Fibroblast of lung (primary cell): ENCODE measurements at regions not wholly inside any gene's neighbourhood (a gene's known extent, or its start where the extent isn't known, plus 50 kb on each side); places are given as distances from the start of the nearest gene placed in this dataset.
"Not testable (repeated sequence)": the region's sequence is repeated elsewhere in the genome, so short reads cannot be mapped to it uniquely, and the experiment has no call there.

Source experiments
- DNase-seq, 2 donors: peaks; one replicate each; pipeline versions ENCODE4 v3.0.0 to v3.0.0-alpha.2; 2010; ENCODE audit warnings: low read depth in 2 of 2
- H2AFZ ChIP-seq: 2 replicates; pipeline ENCODE4 v1.5.1; 2012; ENCODE audit warnings: low read length, control low read depth, inconsistent platforms
- H3K27ac ChIP-seq: 2 replicates; pipeline ENCODE4 v1.5.1; 2011; ENCODE audit warnings: low read length, control low read depth; ENCODE audit not compliant: insufficient read depth
- H3K27me3 ChIP-seq: 2 replicates; pipeline ENCODE4 v1.5.1; 2011; ENCODE audit warnings: mild to moderate bottlenecking, low read length; ENCODE audit not compliant: control insufficient read depth, insufficient read depth
- H3K36me3 ChIP-seq: 2 replicates; pipeline ENCODE4 v1.5.1; 2011; ENCODE audit warnings: low read length; ENCODE audit not compliant: control insufficient read depth, insufficient read depth
- H3K4me1 ChIP-seq: 2 replicates; pipeline ENCODE4 v1.5.1; 2011; ENCODE audit warnings: low read length; ENCODE audit not compliant: control insufficient read depth, insufficient read depth; ENCODE audit errors: extremely low read depth
- H3K4me2 ChIP-seq: 2 replicates; pipeline ENCODE4 v1.5.1; 2011; ENCODE audit warnings: low read length, control low read depth; ENCODE audit not compliant: insufficient read depth; ENCODE audit errors: extremely low read depth
- H3K4me3 ChIP-seq, 4 experiments: fragments of 200-600 bp in 1 of 4; sonication (generic) in 1 of 4; replicated peaks in 1 of 4; 2 replicates each; pipeline ENCODE4 v1.5.1; 2011 to 2016; ENCODE audit warnings: low read length in 4 of 4, low read depth in 3 of 4, mild to moderate bottlenecking in 3 of 4, control low read depth in 2 of 4, inconsistent platforms in 1 of 4, mixed read lengths in 1 of 4; ENCODE audit not compliant: insufficient read depth in 1 of 4; ENCODE audit errors: control extremely low read depth in 1 of 4
- H3K79me2 ChIP-seq: 2 replicates; pipeline ENCODE4 v1.5.1; 2012; ENCODE audit warnings: mild to moderate bottlenecking, low read length, inconsistent platforms; ENCODE audit not compliant: control insufficient read depth, insufficient read depth
- H3K9ac ChIP-seq: 2 replicates; pipeline ENCODE4 v1.5.1; 2011; ENCODE audit warnings: mild to moderate bottlenecking, low read length, control low read depth; ENCODE audit not compliant: insufficient read depth
- H3K9me3 ChIP-seq: 2 replicates; pipeline ENCODE4 v1.5.1; 2012; ENCODE audit warnings: low read depth, low read length; ENCODE audit not compliant: control insufficient read depth, insufficient read depth
- H4K20me1 ChIP-seq: 2 replicates; pipeline ENCODE4 v1.5.1; 2011; ENCODE audit warnings: low read length; ENCODE audit not compliant: control insufficient read depth, insufficient read depth; ENCODE audit errors: extremely low read depth
- EZH2 ChIP-seq: IDR thresholded peaks from 2 replicates; pipeline ENCODE4 v1.5.1; 2012; ENCODE audit warnings: low read length, control low read depth, mild to moderate bottlenecking; ENCODE audit errors: missing control alignments
- TF ChIP-seq, protein P1 (sequence below), 2 donors: IDR thresholded peaks in 1 of 2; conservative IDR thresholded peaks in 1 of 2; 1 replicate in 1 of 2; 2 replicates in 1 of 2; pipeline ENCODE4 v1.5.1; 2011 to 2012; ENCODE audit warnings: low read length in 2 of 2, control low read depth in 1 of 2, inconsistent platforms in 1 of 2, low read depth in 1 of 2, mild to moderate bottlenecking in 1 of 2

DNA sequence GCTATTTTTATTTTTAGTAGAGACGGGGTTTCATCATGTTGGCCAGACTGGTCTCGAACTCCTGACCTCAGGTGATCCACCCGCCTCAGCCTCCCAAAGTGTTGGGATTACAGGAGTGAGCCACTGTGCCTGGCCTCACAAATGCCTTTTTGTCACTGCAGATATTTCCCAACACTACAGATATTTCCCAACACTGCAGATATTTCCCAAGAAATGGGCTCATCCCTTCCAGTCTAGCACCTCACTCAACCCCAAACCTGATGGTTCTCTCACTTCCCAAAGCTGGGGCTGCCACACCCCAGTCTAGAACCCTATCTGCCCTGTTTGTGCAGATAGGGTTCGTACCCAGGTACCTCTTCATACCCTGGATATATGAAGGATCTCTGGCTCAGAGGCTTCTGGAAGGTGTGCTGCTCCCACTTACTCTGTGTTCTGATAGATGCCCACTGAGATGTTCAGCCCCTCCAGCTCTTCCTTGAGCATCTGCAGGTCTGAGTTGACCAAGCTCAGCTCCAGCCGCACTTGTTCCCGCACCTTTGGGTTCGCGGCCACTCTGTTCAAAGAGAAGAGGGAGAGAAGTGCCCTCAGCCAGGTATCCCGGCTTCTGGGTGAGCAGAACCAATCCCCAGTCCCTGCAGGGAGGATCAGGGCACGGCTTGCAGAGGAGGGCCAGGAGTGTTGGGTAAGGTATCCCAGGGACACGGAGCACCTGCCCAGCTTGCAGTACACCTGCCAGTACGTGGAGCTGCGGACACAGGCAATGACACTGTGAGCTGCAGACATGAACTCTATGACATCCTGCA, 265.1 kb downstream of the GOLGA6L6 start:
- not testable (repeated sequence) for H4K20me1 ChIP-seq, H3K9ac ChIP-seq, H2AFZ ChIP-seq, H3K4me1 ChIP-seq, DNase-seq, H3K79me2 ChIP-seq, H3K4me2 ChIP-seq, H3K36me3 ChIP-seq, H3K4me3 ChIP-seq, H3K27ac ChIP-seq, H3K27me3 ChIP-seq
- peaks cover 15% of the 10 kb centered on the region for H3K9me3 ChIP-seq

DNA sequence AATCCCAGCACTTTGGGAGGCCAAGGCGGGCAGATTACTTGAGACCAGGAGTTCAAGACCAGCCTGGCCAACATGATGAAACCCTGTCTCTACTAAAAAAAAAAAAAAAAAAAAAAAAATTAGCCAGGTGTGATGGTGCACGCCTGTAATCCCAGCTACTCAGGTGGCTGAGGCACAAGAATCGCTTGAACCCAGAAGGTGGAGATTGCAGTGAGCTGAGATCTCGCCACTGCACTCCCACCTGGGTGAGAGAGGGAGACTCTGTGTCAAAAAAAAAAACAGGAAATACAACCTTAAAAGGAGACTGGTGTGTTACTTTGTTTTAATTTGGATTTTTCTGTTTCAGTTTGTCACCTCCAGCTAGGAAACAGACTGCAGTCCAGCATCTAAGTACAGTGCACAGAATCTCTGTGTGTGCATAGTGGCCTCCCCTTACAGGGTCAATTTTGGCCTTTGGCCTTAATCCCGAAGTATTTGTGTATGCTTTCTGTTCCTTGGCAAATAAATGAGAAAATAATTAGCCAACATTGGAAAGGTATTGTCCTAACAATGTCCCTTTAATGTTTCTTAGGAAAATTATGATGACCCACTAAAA, 266.1 kb downstream of the GOLGA6L6 start:
- not testable (repeated sequence) for H4K20me1 ChIP-seq, H2AFZ ChIP-seq, H3K27me3 ChIP-seq, H3K79me2 ChIP-seq, H3K4me1 ChIP-seq, H3K9ac ChIP-seq, H3K4me3 ChIP-seq, DNase-seq, H3K36me3 ChIP-seq, H3K27ac ChIP-seq, H3K4me2 ChIP-seq
- H3K9me3 ChIP-seq, result peaks cover 12% of the 10 kb centered on the region

DNA sequence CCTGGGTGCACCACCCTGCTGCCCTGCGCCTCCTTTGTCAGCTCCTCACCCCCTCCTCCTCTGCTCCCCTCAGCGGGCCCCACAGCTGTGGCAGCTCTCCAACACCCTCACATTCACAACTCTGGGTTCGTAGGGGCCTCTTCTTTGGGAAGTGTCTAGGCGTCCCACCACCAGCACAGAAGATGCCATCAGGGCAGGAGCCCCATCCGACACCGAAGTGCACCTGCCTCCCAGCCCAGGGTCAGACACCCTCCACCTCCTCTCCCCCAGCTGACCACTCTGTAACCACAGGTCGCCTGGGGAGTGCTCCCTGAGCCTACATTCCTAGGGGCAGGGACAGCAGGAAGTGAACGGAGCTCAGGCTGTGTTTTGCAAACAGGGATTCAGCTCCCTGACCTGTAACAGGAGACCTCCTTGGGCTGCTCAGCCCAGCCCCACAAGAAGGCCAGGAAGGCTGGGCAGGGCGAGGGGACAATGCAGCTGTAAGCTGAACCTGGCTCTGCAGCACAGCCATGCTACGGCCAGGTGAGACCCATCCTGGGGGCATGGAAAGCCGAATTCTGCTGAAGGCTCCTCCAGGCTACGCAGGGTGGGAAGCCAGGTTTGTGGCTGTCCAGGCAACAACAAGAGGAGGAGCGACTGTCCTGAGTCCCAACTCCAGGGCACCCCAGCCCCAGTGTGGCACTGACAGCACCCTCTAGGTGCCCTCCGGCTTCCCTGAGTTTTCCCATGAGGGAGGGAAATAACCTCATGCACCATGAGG, 269.0 kb downstream of the GOLGA6L6 start:
- H3K4me1 ChIP-seq, result no peaks in the 10 kb centered on the region
- H3K9me3 ChIP-seq, result peaks cover 12% of the 10 kb centered on the region
- DNase-seq, result no peak
- H3K27ac ChIP-seq, result no peak overlapping the region
- no peak overlapping the region for H2AFZ ChIP-seq
- no peaks in the 10 kb centered on the region for H3K27me3 ChIP-seq
- no peaks in the 10 kb centered on the region for H3K79me2 ChIP-seq
- no peaks in the 10 kb centered on the region for H4K20me1 ChIP-seq
- H3K9ac ChIP-seq, result no peak overlapping the region
- H3K4me2 ChIP-seq, result no peak overlapping the region
- no peak for TF ChIP-seq EZH2
- TF ChIP-seq, protein P1, sequence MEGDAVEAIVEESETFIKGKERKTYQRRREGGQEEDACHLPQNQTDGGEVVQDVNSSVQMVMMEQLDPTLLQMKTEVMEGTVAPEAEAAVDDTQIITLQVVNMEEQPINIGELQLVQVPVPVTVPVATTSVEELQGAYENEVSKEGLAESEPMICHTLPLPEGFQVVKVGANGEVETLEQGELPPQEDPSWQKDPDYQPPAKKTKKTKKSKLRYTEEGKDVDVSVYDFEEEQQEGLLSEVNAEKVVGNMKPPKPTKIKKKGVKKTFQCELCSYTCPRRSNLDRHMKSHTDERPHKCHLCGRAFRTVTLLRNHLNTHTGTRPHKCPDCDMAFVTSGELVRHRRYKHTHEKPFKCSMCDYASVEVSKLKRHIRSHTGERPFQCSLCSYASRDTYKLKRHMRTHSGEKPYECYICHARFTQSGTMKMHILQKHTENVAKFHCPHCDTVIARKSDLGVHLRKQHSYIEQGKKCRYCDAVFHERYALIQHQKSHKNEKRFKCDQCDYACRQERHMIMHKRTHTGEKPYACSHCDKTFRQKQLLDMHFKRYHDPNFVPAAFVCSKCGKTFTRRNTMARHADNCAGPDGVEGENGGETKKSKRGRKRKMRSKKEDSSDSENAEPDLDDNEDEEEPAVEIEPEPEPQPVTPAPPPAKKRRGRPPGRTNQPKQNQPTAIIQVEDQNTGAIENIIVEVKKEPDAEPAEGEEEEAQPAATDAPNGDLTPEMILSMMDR (conservative IDR thresholded peaks at IDR 0.05 in 1 of 2, IDR thresholded peaks at IDR 0.05 in 1 of 2; ENCODE audit: low read depth in 1 of 2, low read length in 2 of 2), result no peak
- H3K36me3 ChIP-seq, result no peaks in the 10 kb centered on the region
- no peak overlapping the region for H3K4me3 ChIP-seq
